H1 (cell line): ENCODE measurements at regions not wholly inside any gene's neighbourhood (a gene's known extent, or its start where the extent isn't known, plus 50 kb on each side); places are given as distances from the start of the nearest gene placed in this dataset.

Experiments
- CBX8 ChIP-seq: fragments of 300-800, 300-1000 bp; sonication (generic); IDR thresholded peaks from 2 replicates; pipeline ENCODE4 v1.7.1; 2016; ENCODE audit warnings: low read depth, low read length, borderline replicate concordance
- SP2 ChIP-seq: IDR thresholded peaks from 2 replicates; pipeline ENCODE4 v1.6.1; 2012; ENCODE audit warnings: mild to moderate bottlenecking, low read length, inconsistent platforms
- TCF12 ChIP-seq: IDR thresholded peaks from 2 replicates; pipeline ENCODE4 v1.6.1; 2011; ENCODE audit warnings: low read depth, mild to moderate bottlenecking, low read length

- TF ChIP-seq SP2: no peak
- no peak for TF ChIP-seq CBX8
- TF ChIP-seq TCF12: no peak
These were observed 148.7 kb upstream of the POU1F1 start (continued) for GRCh38 chr3:87425056-87425455.
